Gastrocnemius medialis (tissue), 4 donors: ENCODE measurements at regions not wholly inside any gene's neighbourhood (a gene's known extent, or its start where the extent isn't known, plus 50 kb on each side); places are given as distances from the start of the nearest gene placed in this dataset.

Experiments
- POLR2A ChIP-seq, 2 donors: fragments of 450-650 bp; IDR thresholded peaks; one replicate each; pipeline ENCODE4 v1.6.1; 2017; ENCODE audit warnings: antibody characterized with exemption in 2 of 2, mild to moderate bottlenecking in 2 of 2, moderate library complexity in 2 of 2
- TF ChIP-seq, protein P1 (sequence below), 5 experiments: fragments of 450-650 bp in 3 of 5; fragments of 200-600 bp in 2 of 5; sonication (generic) in 2 of 5; IDR thresholded peaks in 4 of 5; conservative IDR thresholded peaks in 1 of 5; 1 replicate in 4 of 5; 2 replicates in 1 of 5; pipeline ENCODE4 v1.5.1; 2016 to 2019; ENCODE audit warnings: antibody characterized with exemption in 5 of 5, mild to moderate bottlenecking in 3 of 5, moderate library complexity in 3 of 5

DNA sequence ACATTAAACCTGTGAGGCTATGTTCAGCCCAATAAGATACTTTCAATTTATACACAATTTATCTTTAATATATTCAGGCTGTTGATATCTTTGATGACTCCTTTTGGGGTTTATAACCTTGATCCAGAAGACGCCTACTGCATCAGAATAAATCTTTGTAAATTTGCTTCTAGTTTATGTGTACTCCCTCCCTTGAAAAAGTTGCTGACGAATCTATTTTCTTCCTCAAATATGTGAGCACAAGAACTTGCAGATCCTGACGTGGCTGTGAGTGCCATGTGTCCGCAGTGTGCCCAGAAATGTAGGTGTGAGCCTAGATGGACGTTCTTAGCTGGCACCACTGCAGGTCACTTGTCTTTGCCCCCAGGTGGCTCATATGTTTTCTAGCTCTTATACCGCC lies 60.6 kb upstream of the TPP2 start:
- TF ChIP-seq, protein P1, sequence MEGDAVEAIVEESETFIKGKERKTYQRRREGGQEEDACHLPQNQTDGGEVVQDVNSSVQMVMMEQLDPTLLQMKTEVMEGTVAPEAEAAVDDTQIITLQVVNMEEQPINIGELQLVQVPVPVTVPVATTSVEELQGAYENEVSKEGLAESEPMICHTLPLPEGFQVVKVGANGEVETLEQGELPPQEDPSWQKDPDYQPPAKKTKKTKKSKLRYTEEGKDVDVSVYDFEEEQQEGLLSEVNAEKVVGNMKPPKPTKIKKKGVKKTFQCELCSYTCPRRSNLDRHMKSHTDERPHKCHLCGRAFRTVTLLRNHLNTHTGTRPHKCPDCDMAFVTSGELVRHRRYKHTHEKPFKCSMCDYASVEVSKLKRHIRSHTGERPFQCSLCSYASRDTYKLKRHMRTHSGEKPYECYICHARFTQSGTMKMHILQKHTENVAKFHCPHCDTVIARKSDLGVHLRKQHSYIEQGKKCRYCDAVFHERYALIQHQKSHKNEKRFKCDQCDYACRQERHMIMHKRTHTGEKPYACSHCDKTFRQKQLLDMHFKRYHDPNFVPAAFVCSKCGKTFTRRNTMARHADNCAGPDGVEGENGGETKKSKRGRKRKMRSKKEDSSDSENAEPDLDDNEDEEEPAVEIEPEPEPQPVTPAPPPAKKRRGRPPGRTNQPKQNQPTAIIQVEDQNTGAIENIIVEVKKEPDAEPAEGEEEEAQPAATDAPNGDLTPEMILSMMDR (IDR thresholded peaks at IDR 0.05 in 4 of 5, conservative IDR thresholded peaks at IDR 0.05 in 1 of 5), result no peak
- TF ChIP-seq POLR2A (IDR thresholded peaks at IDR 0.05), result no peak
